ENCODE measurements at regions not wholly inside any gene's neighbourhood (a gene's known extent, or its start where the extent isn't known, plus 50 kb on each side); places are given as distances from the start of the nearest gene placed in this dataset.
"Not testable (repeated sequence)": the region's sequence is repeated elsewhere in the genome, so short reads cannot be mapped to it uniquely, and the experiment has no call there.

DNA sequence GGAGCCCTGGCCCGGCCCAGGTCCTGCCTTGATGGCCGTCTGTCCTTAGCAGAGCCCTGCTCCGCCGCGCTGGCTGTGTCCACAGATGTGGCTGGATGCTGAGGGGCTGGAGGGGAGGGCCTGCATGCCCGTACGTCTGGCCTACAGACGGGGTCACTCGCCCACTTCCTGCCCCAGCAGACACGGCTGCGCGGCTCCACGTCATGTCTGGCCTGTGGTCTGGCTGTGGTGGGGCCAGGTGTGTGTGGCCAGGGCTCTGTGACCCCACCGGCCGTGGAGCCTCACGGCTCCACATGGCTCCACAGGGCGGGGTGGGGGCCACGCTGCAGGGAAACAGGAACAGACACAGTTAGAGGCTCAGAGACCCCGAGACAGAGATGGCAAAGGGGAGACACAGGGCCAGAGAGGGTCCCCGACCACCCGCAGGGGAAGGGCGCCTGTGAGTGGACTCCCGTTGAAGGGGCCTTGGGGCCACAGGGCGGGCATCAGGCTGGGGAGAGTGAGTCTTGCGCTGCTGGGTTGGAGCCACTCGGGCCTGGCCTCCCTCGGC, 65.5 kb downstream of the TMEM121 start:
- not testable (repeated sequence) for H3K4me3 Mint-ChIP-seq; DNase-seq (ENCODE audit: low spot score); H3F3A ChIP-seq (replicated peaks; ENCODE audit: low read depth); H3K36me3 ChIP-seq (ENCODE audit: insufficient read depth); ATAC-seq; H4K20me1 ChIP-seq (replicated peaks; ENCODE audit: insufficient read depth); H3K27me3 Mint-ChIP-seq (ENCODE audit: insufficient read depth, low read depth, poor library complexity); H3K27ac Mint-ChIP-seq; H3K4me3 ChIP-seq; H3K79me2 ChIP-seq (replicated peaks; ENCODE audit: insufficient read depth); H3K4me1 ChIP-seq (ENCODE audit: insufficient read depth); H3K27ac ChIP-seq (ENCODE audit: low read depth); H3K27me3 ChIP-seq (ENCODE audit: insufficient read depth); H2AFZ ChIP-seq; H3K4me1 Mint-ChIP-seq; H3K9me2 ChIP-seq (ENCODE audit: insufficient read depth); H3K4me2 ChIP-seq
- Mint-ChIP-seq H3K36me3 (ENCODE audit: low read depth) (peaks cover 13% of the 10 kb centered on the region; the same call in 2 of the 3 replicates), H3K9me3 (peaks cover 47% of the 10 kb centered on the region)

DNA sequence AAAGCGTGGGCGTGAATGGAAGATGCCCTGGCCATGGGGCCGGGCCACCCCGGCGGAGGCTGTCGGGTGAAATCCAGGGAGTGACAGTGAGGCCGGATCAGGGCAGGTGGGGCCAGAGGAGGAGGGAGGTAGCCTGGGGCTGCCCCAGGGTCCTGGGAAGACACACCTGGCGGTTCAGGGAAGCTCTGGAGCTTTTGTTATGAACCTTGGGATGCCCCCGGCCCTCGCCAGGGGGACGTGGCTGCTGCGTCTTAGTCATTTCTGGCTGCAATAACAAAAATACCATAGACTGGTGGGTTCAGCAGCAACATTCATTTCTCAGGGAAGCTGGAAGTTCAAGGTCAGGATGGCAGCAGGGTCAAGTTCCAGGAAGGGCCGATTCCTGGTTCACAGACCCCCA, 66.3 kb downstream of the TMEM121 start:
- H3K27me3 Mint-ChIP-seq (ENCODE audit: insufficient read depth, low read depth, poor library complexity); ATAC-seq; DNase-seq (ENCODE audit: low spot score); H3F3A ChIP-seq (replicated peaks; ENCODE audit: low read depth); H3K4me3 ChIP-seq; H3K27ac ChIP-seq (ENCODE audit: low read depth); H3K4me1 ChIP-seq (ENCODE audit: insufficient read depth); H2AFZ ChIP-seq; H3K4me2 ChIP-seq; H3K36me3 ChIP-seq (ENCODE audit: insufficient read depth); H3K79me2 ChIP-seq (replicated peaks; ENCODE audit: insufficient read depth); H3K9me2 ChIP-seq (ENCODE audit: insufficient read depth); H3K4me1 Mint-ChIP-seq; H3K27me3 ChIP-seq (ENCODE audit: insufficient read depth); H4K20me1 ChIP-seq (replicated peaks; ENCODE audit: insufficient read depth); H3K27ac Mint-ChIP-seq; H3K4me3 Mint-ChIP-seq: not testable (repeated sequence)
- peaks cover 43% of the 10 kb centered on the region for H3K9me3 Mint-ChIP-seq
- peaks cover 13% of the 10 kb centered on the region; the same call in 2 of the 3 replicates for H3K36me3 Mint-ChIP-seq (ENCODE audit: low read depth)

DNA sequence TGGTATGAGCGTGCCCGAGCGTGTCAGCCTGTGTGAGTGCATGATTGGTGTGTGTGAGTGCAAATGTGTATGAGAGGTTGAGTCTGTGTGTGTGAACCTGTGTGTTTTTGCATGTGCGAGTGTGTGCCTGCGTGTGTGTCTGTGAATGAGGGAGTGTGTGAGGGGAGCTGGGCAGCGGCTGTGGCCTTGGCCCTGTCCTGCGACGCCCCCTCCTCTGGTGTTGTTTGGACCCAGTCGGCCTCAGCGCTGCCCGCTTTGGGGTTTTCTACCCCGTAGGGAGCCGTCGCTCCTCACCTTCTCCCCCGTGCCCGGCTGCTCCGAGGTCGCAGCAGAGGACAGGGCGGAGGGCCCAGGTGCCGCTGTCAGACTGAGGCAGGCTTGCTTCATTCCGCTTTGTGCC, 69.0 kb downstream of the TMEM121 start:
- H3K27me3 Mint-ChIP-seq (ENCODE audit: insufficient read depth, low read depth, poor library complexity); H3K27ac Mint-ChIP-seq; H3K4me3 ChIP-seq; H3F3A ChIP-seq (replicated peaks; ENCODE audit: low read depth); H3K4me1 ChIP-seq (ENCODE audit: insufficient read depth); H3K79me2 ChIP-seq (replicated peaks; ENCODE audit: insufficient read depth); H3K36me3 ChIP-seq (ENCODE audit: insufficient read depth); H3K4me2 ChIP-seq; H3K36me3 Mint-ChIP-seq (ENCODE audit: low read depth); H4K20me1 ChIP-seq (replicated peaks; ENCODE audit: insufficient read depth); H3K4me3 Mint-ChIP-seq; ATAC-seq; H2AFZ ChIP-seq; H3K27ac ChIP-seq (ENCODE audit: low read depth); H3K27me3 ChIP-seq (ENCODE audit: insufficient read depth); H3K9me2 ChIP-seq (ENCODE audit: insufficient read depth); H3K4me1 Mint-ChIP-seq; DNase-seq (ENCODE audit: low spot score): not testable (repeated sequence)
- peaks cover 39% of the 10 kb centered on the region for H3K9me3 Mint-ChIP-seq

DNA sequence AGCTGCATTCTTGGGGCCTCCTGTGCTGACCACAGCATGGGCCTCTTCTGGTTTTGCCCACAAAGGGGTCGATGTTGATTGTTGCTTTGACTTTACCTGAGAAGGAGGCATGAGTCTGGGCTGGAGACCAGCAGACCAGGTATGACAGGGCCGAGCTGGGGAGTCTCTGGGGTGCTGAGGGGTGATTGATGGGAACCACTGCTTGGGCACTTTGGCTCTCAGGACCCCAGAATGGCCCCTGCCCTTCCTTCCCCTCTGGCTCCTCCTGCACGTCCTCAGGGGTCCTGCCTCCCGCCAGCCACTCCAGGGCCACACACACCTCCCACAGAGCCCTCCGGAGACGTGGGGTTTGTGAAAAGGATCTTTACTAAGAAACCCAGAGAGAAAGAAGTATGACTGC, 70.0 kb downstream of the TMEM121 start:
- H3K4me1 Mint-ChIP-seq; H3K36me3 Mint-ChIP-seq (ENCODE audit: low read depth); H3K27ac ChIP-seq (ENCODE audit: low read depth); H3F3A ChIP-seq (replicated peaks; ENCODE audit: low read depth); H3K79me2 ChIP-seq (replicated peaks; ENCODE audit: insufficient read depth); H3K27me3 Mint-ChIP-seq (ENCODE audit: insufficient read depth, low read depth, poor library complexity); H3K36me3 ChIP-seq (ENCODE audit: insufficient read depth); H2AFZ ChIP-seq; H3K4me1 ChIP-seq (ENCODE audit: insufficient read depth); DNase-seq (ENCODE audit: low spot score); H3K9me2 ChIP-seq (ENCODE audit: insufficient read depth); H3K4me2 ChIP-seq; ATAC-seq; H3K4me3 ChIP-seq; H3K27ac Mint-ChIP-seq; H3K27me3 ChIP-seq (ENCODE audit: insufficient read depth); H4K20me1 ChIP-seq (replicated peaks; ENCODE audit: insufficient read depth); H3K4me3 Mint-ChIP-seq: not testable (repeated sequence)
- H3K9me3 Mint-ChIP-seq: peaks cover 44% of the 10 kb centered on the region

DNA sequence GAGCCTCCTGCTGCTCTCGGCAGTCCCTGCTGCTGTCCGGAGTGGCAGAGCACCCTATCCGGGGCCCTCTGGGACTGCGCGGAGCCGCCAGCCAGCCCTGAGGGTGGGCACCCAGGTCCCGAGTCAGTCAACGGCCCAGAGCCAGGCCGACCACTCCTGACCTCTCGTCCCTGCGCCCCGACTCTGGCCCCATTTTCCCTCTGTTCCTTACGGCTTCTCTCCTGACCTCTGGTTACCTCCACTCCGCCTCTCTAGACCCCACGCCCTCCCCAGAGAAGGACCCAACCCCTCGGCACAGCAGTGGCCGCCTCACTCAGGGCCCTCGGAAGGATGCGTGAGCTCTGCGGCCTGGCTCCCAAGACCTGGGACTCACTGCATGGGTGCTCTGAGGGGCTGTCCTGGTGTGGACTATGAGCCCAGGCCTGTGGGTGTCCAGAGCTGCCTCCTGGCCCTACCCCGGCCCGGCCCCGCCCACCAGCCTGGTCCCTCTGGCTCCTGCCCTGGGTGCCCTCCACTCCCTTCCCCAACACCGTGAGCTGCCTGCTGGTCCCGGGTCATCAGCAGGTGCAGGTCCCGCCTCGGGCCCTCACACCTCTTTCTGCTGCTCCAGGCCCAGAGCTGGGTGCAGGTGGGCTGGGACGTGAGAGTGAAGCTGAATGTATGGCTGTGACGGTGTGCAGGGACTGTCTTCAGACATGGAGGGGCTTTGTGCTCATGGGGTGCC, 71.8 kb downstream of the TMEM121 start:
- H3K36me3 Mint-ChIP-seq (ENCODE audit: low read depth): peaks cover 19% of the 10 kb centered on the region
- not testable (repeated sequence) for H4K20me1 ChIP-seq (replicated peaks; ENCODE audit: insufficient read depth); H3K4me3 Mint-ChIP-seq; H3K4me1 Mint-ChIP-seq; H3K27me3 Mint-ChIP-seq (ENCODE audit: insufficient read depth, low read depth, poor library complexity); H3K4me1 ChIP-seq (ENCODE audit: insufficient read depth); H3F3A ChIP-seq (replicated peaks; ENCODE audit: low read depth); H3K27me3 ChIP-seq (ENCODE audit: insufficient read depth); H2AFZ ChIP-seq; H3K27ac Mint-ChIP-seq; H3K9me2 ChIP-seq (ENCODE audit: insufficient read depth); DNase-seq (ENCODE audit: low spot score); H3K27ac ChIP-seq (ENCODE audit: low read depth); ATAC-seq; H3K79me2 ChIP-seq (replicated peaks; ENCODE audit: insufficient read depth); H3K4me2 ChIP-seq; H3K4me3 ChIP-seq; H3K36me3 ChIP-seq (ENCODE audit: insufficient read depth)
- peaks cover 53% of the 10 kb centered on the region for H3K9me3 Mint-ChIP-seq

DNA sequence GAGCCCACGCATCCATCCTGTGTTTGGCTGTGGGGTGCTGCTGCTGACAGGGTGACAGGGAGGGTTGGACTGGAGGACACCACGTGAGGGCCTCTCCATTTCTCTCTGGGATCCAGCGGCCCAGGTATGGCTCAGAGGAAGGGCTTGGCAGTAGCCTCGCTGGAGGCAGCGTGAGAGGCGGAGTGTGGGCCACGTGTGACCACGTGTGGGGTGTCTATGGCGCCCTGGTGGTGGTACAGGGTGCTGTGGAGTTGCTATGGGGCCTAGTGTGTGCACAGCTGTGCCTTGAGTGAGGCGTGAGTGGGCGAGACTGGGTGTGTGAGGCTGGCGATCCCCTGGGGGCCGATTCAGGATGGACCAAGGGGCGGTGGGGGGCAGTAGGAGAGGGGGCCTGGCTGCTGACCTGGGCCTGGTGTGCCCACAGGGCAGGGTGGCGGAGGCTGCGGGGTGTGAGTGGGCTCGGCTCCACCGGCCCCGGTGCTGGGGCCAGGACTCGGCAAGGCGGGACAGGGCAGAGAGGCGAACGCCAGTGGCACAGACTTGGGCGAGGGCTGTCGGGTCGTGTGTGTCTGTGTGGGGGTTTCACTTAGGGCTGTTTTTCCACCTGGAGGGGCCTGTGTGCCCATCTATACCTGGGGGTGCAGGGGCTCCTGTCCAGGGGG, 72.7 kb downstream of the TMEM121 start:
- H3K27ac Mint-ChIP-seq; H4K20me1 ChIP-seq (replicated peaks; ENCODE audit: insufficient read depth); H3K9me2 ChIP-seq (ENCODE audit: insufficient read depth); H3K27me3 Mint-ChIP-seq (ENCODE audit: insufficient read depth, low read depth, poor library complexity); H3K4me3 Mint-ChIP-seq; H3K27ac ChIP-seq (ENCODE audit: low read depth); H3K4me3 ChIP-seq; ATAC-seq; H3K27me3 ChIP-seq (ENCODE audit: insufficient read depth); H3K4me1 Mint-ChIP-seq; H3K4me1 ChIP-seq (ENCODE audit: insufficient read depth); H2AFZ ChIP-seq; H3K36me3 ChIP-seq (ENCODE audit: insufficient read depth); H3K79me2 ChIP-seq (replicated peaks; ENCODE audit: insufficient read depth); H3K4me2 ChIP-seq; DNase-seq (ENCODE audit: low spot score); H3F3A ChIP-seq (replicated peaks; ENCODE audit: low read depth): not testable (repeated sequence)
- Mint-ChIP-seq H3K9me3 (peaks cover 58% of the 10 kb centered on the region), H3K36me3 (ENCODE audit: low read depth) (peaks cover 21% of the 10 kb centered on the region)
